Panc1 (cell line): ENCODE measurements at regions not wholly inside any gene's neighbourhood (a gene's known extent, or its start where the extent isn't known, plus 50 kb on each side); places are given as distances from the start of the nearest gene placed in this dataset.

ENCODE experiments used
- CTCF ChIP-seq: fragments of 450-650 bp; IDR thresholded peaks from 2 replicates; pipeline ENCODE4 v1.5.1; 2017; ENCODE audit warnings: mild to moderate bottlenecking
- TCF7L2 ChIP-seq: IDR thresholded peaks from 2 replicates; pipeline ENCODE4 v1.6.1; 2011; ENCODE audit warnings: mild to moderate bottlenecking, low read depth, low read length, inconsistent platforms

DNA sequence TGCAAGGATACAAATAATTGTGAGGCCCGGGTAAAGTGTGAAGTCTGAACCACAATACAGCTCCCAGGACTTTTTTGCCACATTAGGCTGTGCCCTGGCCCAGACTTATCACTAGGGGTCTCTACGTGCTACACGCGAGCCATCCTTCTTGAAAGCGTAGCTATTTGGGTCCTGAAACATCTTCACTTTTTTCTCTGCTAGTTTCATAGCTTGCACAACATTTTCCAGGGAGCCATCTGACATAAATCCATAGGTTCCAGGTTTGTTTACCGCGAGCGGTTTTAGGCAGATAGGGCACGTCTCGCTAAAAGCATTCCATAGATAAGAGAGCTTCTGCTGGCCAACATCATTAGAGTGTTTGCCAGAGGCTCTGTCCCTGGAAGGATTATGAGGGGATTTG lies 226.5 kb downstream of the RPS24 start:
- no peak for TF ChIP-seq TCF7L2
- no peak for TF ChIP-seq CTCF
